ENCODE measurements at regions not wholly inside any gene's neighbourhood (a gene's known extent, or its start where the extent isn't known, plus 50 kb on each side); places are given as distances from the start of the nearest gene placed in this dataset.

DNA sequence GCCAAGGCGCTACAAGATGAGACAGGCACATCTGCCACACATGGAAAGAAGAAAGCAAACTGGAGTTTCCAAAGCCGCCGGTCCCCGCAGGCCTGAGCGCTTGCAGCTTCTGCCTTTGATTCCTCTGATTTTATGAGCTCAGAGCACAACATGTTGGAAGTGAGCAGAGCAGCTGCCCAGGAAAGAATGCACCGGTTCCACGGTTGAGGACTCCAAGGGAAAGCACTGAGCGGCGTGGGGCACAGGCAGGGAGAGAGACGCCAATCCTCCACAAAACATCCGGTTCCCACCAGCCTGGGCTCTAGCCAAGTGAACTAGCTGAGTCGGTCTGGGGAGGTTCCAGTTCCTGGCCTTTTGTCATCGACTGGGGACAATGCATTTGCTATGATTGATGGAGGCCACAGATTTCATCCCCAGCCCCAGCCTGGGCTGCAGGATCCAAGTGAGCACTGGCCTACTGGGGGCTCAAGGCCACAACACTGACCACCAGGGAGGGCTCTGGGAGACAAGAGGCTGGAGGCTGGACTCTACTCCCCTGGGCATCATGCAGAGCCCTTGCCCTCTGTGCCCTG, 253.1 kb upstream of the IRF2BP2 start (continued):
- TF ChIP-seq, protein P1, sequence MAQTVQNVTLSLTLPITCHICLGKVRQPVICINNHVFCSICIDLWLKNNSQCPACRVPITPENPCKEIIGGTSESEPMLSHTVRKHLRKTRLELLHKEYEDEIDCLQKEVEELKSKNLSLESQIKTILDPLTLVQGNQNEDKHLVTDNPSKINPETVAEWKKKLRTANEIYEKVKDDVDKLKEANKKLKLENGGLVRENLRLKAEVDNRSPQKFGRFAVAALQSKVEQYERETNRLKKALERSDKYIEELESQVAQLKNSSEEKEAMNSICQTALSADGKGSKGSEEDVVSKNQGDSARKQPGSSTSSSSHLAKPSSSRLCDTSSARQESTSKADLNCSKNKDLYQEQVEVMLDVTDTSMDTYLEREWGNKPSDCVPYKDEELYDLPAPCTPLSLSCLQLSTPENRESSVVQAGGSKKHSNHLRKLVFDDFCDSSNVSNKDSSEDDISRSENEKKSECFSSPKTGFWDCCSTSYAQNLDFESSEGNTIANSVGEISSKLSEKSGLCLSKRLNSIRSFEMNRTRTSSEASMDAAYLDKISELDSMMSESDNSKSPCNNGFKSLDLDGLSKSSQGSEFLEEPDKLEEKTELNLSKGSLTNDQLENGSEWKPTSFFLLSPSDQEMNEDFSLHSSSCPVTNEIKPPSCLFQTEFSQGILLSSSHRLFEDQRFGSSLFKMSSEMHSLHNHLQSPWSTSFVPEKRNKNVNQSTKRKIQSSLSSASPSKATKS (CRISPR knock-in tag; IDR thresholded peaks at IDR 0.05), result no peak
- TF ChIP-seq, protein P2, sequence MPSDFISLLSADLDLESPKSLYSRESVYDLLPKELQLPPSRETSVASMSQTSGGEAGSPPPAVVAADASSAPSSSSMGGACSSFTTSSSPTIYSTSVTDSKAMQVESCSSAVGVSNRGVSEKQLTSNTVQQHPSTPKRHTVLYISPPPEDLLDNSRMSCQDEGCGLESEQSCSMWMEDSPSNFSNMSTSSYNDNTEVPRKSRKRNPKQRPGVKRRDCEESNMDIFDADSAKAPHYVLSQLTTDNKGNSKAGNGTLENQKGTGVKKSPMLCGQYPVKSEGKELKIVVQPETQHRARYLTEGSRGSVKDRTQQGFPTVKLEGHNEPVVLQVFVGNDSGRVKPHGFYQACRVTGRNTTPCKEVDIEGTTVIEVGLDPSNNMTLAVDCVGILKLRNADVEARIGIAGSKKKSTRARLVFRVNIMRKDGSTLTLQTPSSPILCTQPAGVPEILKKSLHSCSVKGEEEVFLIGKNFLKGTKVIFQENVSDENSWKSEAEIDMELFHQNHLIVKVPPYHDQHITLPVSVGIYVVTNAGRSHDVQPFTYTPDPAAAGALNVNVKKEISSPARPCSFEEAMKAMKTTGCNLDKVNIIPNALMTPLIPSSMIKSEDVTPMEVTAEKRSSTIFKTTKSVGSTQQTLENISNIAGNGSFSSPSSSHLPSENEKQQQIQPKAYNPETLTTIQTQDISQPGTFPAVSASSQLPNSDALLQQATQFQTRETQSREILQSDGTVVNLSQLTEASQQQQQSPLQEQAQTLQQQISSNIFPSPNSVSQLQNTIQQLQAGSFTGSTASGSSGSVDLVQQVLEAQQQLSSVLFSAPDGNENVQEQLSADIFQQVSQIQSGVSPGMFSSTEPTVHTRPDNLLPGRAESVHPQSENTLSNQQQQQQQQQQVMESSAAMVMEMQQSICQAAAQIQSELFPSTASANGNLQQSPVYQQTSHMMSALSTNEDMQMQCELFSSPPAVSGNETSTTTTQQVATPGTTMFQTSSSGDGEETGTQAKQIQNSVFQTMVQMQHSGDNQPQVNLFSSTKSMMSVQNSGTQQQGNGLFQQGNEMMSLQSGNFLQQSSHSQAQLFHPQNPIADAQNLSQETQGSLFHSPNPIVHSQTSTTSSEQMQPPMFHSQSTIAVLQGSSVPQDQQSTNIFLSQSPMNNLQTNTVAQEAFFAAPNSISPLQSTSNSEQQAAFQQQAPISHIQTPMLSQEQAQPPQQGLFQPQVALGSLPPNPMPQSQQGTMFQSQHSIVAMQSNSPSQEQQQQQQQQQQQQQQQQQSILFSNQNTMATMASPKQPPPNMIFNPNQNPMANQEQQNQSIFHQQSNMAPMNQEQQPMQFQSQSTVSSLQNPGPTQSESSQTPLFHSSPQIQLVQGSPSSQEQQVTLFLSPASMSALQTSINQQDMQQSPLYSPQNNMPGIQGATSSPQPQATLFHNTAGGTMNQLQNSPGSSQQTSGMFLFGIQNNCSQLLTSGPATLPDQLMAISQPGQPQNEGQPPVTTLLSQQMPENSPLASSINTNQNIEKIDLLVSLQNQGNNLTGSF (CRISPR knock-in tag; IDR thresholded peaks at IDR 0.05), result no peak
- TF ChIP-seq ZNF367 (CRISPR knock-in tag; IDR thresholded peaks at IDR 0.05; ENCODE audit: borderline replicate concordance), result no peak
- TF ChIP-seq SOX5 (CRISPR knock-in tag; IDR thresholded peaks at IDR 0.05; ENCODE audit: borderline replicate concordance), result peak; percentile 61; the same call in 1 of the 2 replicates
- no peak for TF ChIP-seq BCL6 (CRISPR knock-in tag; IDR thresholded peaks at IDR 0.05)
- TF ChIP-seq STAT5B (CRISPR knock-in tag; IDR thresholded peaks at IDR 0.05), result no peak
- 0 out of 2 replicates have a peak, but pooled peaks have one; percentile 21 for TF ChIP-seq TAF1 (CRISPR knock-in tag; IDR thresholded peaks at IDR 0.05)
- TF ChIP-seq, protein P3, sequence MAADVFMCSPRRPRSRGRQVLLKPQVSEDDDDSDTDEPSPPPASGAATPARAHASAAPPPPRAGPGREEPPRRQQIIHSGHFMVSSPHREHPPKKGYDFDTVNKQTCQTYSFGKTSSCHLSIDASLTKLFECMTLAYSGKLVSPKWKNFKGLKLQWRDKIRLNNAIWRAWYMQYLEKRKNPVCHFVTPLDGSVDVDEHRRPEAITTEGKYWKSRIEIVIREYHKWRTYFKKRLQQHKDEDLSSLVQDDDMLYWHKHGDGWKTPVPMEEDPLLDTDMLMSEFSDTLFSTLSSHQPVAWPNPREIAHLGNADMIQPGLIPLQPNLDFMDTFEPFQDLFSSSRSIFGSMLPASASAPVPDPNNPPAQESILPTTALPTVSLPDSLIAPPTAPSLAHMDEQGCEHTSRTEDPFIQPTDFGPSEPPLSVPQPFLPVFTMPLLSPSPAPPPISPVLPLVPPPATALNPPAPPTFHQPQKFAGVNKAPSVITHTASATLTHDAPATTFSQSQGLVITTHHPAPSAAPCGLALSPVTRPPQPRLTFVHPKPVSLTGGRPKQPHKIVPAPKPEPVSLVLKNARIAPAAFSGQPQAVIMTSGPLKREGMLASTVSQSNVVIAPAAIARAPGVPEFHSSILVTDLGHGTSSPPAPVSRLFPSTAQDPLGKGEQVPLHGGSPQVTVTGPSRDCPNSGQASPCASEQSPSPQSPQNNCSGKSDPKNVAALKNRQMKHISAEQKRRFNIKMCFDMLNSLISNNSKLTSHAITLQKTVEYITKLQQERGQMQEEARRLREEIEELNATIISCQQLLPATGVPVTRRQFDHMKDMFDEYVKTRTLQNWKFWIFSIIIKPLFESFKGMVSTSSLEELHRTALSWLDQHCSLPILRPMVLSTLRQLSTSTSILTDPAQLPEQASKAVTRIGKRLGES (CRISPR knock-in tag; IDR thresholded peaks at IDR 0.05; ENCODE audit: borderline replicate concordance), result no peak
- TF ChIP-seq TBX2 (CRISPR knock-in tag; IDR thresholded peaks at IDR 0.05; ENCODE audit: borderline replicate concordance), result peak; percentile 53; the same call in 1 of the 2 replicates
- no peak for TF ChIP-seq ZNF879 (CRISPR knock-in tag; IDR thresholded peaks at IDR 0.05)
- TF ChIP-seq ZSCAN30 (CRISPR knock-in tag; IDR thresholded peaks at IDR 0.05), result no peak
- TF ChIP-seq, protein P4, sequence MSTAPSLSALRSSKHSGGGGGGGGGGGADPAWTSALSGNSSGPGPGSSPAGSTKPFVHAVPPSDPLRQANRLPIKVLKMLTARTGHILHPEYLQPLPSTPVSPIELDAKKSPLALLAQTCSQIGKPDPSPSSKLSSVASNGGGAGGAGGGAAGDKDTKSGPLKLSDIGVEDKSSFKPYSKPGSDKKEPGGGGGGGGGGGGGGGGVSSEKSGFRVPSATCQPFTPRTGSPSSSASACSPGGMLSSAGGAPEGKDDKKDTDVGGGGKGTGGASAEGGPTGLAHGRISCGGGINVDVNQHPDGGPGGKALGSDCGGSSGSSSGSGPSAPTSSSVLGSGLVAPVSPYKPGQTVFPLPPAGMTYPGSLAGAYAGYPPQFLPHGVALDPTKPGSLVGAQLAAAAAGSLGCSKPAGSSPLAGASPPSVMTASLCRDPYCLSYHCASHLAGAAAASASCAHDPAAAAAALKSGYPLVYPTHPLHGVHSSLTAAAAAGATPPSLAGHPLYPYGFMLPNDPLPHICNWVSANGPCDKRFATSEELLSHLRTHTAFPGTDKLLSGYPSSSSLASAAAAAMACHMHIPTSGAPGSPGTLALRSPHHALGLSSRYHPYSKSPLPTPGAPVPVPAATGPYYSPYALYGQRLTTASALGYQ (CRISPR knock-in tag; IDR thresholded peaks at IDR 0.05), result peak; percentile 28; the same call in 1 of the 2 replicates
- no peak for TF ChIP-seq MBNL3 (CRISPR knock-in tag; conservative IDR thresholded peaks at IDR 0.05)
- TF ChIP-seq TCF7L2 (IDR thresholded peaks at IDR 0.05; ENCODE audit: low read depth, low read length), result no peak
- TF ChIP-seq FOXM1 (CRISPR knock-in tag; IDR thresholded peaks at IDR 0.05), result no peak
- TF ChIP-seq, protein P5, sequence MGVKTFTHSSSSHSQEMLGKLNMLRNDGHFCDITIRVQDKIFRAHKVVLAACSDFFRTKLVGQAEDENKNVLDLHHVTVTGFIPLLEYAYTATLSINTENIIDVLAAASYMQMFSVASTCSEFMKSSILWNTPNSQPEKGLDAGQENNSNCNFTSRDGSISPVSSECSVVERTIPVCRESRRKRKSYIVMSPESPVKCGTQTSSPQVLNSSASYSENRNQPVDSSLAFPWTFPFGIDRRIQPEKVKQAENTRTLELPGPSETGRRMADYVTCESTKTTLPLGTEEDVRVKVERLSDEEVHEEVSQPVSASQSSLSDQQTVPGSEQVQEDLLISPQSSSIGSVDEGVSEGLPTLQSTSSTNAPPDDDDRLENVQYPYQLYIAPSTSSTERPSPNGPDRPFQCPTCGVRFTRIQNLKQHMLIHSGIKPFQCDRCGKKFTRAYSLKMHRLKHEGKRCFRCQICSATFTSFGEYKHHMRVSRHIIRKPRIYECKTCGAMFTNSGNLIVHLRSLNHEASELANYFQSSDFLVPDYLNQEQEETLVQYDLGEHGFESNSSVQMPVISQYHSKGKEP (CRISPR knock-in tag; IDR thresholded peaks at IDR 0.05), result no peak
- TF ChIP-seq HMG20B (CRISPR knock-in tag; conservative IDR thresholded peaks at IDR 0.05), result no peak
